Astrocyte (in vitro differentiated cells and primary cell): ENCODE measurements at regions not wholly inside any gene's neighbourhood (a gene's known extent, or its start where the extent isn't known, plus 50 kb on each side); places are given as distances from the start of the nearest gene placed in this dataset.
"Not testable (repeated sequence)": the region's sequence is repeated elsewhere in the genome, so short reads cannot be mapped to it uniquely, and the experiment has no call there.

Source experiments
- DNase-seq: peaks from one replicate; pipeline ENCODE4 v3.0.0-alpha.2; 2010; ENCODE audit warnings: low read depth
- FAIRE-seq: peaks from 2 replicates; lab custom pipeline; 2011; peaks lifted over from hg19 to GRCh38; lab: Jason Lieb, UNC
- H2AFZ ChIP-seq: 2 replicates; pipeline ENCODE4 v1.6.0; 2012; ENCODE audit warnings: low read depth, low read length, inconsistent platforms
- H3K27ac ChIP-seq: 2 replicates; pipeline ENCODE4 v1.5.1; 2011; ENCODE audit warnings: low read depth, low read length, inconsistent platforms
- H3K27me3 ChIP-seq: 2 replicates; pipeline ENCODE4 v1.6.0; 2011; ENCODE audit warnings: low read length, inconsistent platforms; ENCODE audit not compliant: insufficient read depth
- H3K36me3 ChIP-seq: 2 replicates; pipeline ENCODE4 v1.5.1; 2011; ENCODE audit warnings: low read length, inconsistent platforms; ENCODE audit not compliant: insufficient read depth
- H3K4me1 ChIP-seq: 2 replicates; pipeline ENCODE4 v1.5.1; 2011; ENCODE audit warnings: low read length, inconsistent platforms; ENCODE audit not compliant: insufficient read depth
- H3K4me2 ChIP-seq: 2 replicates; pipeline ENCODE4 v1.6.0; 2012; ENCODE audit warnings: low read length, inconsistent platforms
- H3K4me3 ChIP-seq: 2 replicates; pipeline ENCODE4 v1.5.1; 2011; ENCODE audit warnings: low read depth, mild to moderate bottlenecking, low read length, inconsistent platforms; ENCODE audit not compliant: insufficient read depth
- H3K79me2 ChIP-seq: 2 replicates; pipeline ENCODE4 v1.6.0; 2012; ENCODE audit warnings: mild to moderate bottlenecking, low read length, inconsistent platforms; ENCODE audit not compliant: insufficient read depth
- H3K9ac ChIP-seq: 2 replicates; pipeline ENCODE4 v1.6.0; 2012; ENCODE audit warnings: mild to moderate bottlenecking, low read length, inconsistent platforms
- H3K9me3 ChIP-seq: 2 replicates; pipeline ENCODE4 v1.5.1; 2012; ENCODE audit warnings: low read depth, mild to moderate bottlenecking, low read length, inconsistent platforms; ENCODE audit not compliant: insufficient read depth
- H4K20me1 ChIP-seq: 2 replicates; pipeline ENCODE4 v1.6.0; 2012; ENCODE audit warnings: low read length, inconsistent platforms; ENCODE audit not compliant: insufficient read depth
- H3K27ac Mint-ChIP-seq: one replicate; pipeline ENCODE4 v1.8.0; 2021; ENCODE audit warnings: mild to moderate bottlenecking, mixed read lengths; ENCODE audit not compliant: unreplicated experiment
- H3K27me3 Mint-ChIP-seq: one replicate; pipeline ENCODE4 v1.8.0; 2021; ENCODE audit warnings: low read depth, mixed read lengths; ENCODE audit not compliant: unreplicated experiment
- H3K36me3 Mint-ChIP-seq: one replicate; pipeline ENCODE4 v1.8.0; 2021; ENCODE audit warnings: low read depth, mixed read lengths; ENCODE audit not compliant: unreplicated experiment
- H3K4me1 Mint-ChIP-seq: one replicate; pipeline ENCODE4 v1.8.0; 2021; ENCODE audit warnings: low read depth, mixed read lengths; ENCODE audit not compliant: unreplicated experiment
- H3K4me3 Mint-ChIP-seq: one replicate; pipeline ENCODE4 v1.8.0; 2021; ENCODE audit warnings: mild to moderate bottlenecking, moderate library complexity, mixed read lengths; ENCODE audit not compliant: unreplicated experiment
- H3K9me3 Mint-ChIP-seq: one replicate; pipeline ENCODE4 v1.8.0; 2021; ENCODE audit warnings: mild to moderate bottlenecking, mixed read lengths; ENCODE audit not compliant: unreplicated experiment
- EZH2 ChIP-seq: IDR thresholded peaks from 2 replicates; pipeline ENCODE4 v1.6.1; 2012; ENCODE audit warnings: mild to moderate bottlenecking, low read length, inconsistent platforms; ENCODE audit not compliant: insufficient read depth
- TF ChIP-seq, protein P1 (sequence below): IDR thresholded peaks from 2 replicates; pipeline ENCODE4 v1.5.1; 2011; ENCODE audit warnings: low read depth, mild to moderate bottlenecking, inconsistent platforms, low read length, moderate library complexity; ENCODE audit not compliant: insufficient read depth

DNA sequence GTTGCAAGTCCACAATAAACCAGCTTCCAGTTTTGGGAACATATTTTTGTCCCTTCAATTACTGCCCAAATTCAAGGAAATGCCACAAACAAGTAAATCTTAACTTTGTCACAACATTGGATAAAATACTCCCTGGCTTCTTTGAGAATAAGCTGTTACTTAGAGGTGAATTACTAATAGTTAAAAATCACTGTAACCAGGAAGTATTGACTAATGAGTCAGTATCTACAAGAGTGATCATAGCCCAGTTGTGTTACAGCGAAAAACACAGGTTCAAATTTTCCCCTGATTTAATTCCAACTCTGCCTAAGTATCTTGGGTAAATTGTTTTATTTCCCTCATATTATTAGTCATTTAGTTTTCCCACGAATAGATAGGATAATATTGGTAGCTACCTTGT is 291.2 kb upstream of the PPARGC1A start:
- TF ChIP-seq, protein P1, sequence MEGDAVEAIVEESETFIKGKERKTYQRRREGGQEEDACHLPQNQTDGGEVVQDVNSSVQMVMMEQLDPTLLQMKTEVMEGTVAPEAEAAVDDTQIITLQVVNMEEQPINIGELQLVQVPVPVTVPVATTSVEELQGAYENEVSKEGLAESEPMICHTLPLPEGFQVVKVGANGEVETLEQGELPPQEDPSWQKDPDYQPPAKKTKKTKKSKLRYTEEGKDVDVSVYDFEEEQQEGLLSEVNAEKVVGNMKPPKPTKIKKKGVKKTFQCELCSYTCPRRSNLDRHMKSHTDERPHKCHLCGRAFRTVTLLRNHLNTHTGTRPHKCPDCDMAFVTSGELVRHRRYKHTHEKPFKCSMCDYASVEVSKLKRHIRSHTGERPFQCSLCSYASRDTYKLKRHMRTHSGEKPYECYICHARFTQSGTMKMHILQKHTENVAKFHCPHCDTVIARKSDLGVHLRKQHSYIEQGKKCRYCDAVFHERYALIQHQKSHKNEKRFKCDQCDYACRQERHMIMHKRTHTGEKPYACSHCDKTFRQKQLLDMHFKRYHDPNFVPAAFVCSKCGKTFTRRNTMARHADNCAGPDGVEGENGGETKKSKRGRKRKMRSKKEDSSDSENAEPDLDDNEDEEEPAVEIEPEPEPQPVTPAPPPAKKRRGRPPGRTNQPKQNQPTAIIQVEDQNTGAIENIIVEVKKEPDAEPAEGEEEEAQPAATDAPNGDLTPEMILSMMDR: no peak
- TF ChIP-seq EZH2: no peak
- H4K20me1 ChIP-seq: no peaks in the 10 kb centered on the region
- peaks cover 4% of the 10 kb centered on the region for H3K4me1 Mint-ChIP-seq
- H2AFZ ChIP-seq: no peak overlapping the region
- no peak overlapping the region for H3K27ac ChIP-seq
- H3K4me3 Mint-ChIP-seq: no peak overlapping the region
- H3K9ac ChIP-seq: no peak overlapping the region
- no peaks in the 10 kb centered on the region for H3K36me3 ChIP-seq
- H3K27me3 Mint-ChIP-seq: peaks cover 2% of the 10 kb centered on the region
- no peaks in the 10 kb centered on the region for H3K36me3 Mint-ChIP-seq
- no peak overlapping the region for H3K27ac Mint-ChIP-seq
- H3K4me1 ChIP-seq: no peaks in the 10 kb centered on the region
- H3K4me2 ChIP-seq: no peak overlapping the region
- DNase-seq (no peak), FAIRE-seq (no peak)
- no peaks in the 10 kb centered on the region for H3K27me3 ChIP-seq
- no peaks in the 10 kb centered on the region for H3K9me3 Mint-ChIP-seq
- no peaks in the 10 kb centered on the region for H3K9me3 ChIP-seq
- H3K4me3 ChIP-seq: no peak overlapping the region
- no peaks in the 10 kb centered on the region for H3K79me2 ChIP-seq

DNA sequence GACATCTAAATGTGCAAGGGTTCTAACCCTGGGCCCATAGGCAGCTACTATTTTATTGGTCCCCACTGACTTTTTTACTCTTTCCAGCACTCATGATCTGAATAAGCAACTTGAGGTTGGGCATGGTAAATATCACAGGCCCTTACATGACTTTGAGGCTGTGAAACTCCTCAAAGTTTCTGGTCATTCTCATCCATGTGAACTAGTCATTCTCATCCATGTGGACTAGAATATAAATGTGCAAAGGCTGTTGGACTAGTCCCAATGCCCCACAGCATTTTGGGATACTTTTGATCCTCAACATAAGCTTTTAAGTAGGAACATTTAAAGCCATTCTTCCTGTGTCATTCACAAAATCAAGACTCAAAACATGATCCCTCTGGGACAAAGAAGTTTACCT is 290.7 kb upstream of the PPARGC1A start:
- Histone ChIP-seq H3K79me2 (no peaks in the 10 kb centered on the region), H3K9ac (no peak overlapping the region), H3K4me3 (no peak overlapping the region), H3K4me2 (no peak overlapping the region), H4K20me1 (no peaks in the 10 kb centered on the region), H3K27me3 (no peaks in the 10 kb centered on the region), H3K4me1 (no peaks in the 10 kb centered on the region), H3K9me3 (no peaks in the 10 kb centered on the region), H3K36me3 (no peaks in the 10 kb centered on the region), H3K27ac (no peak overlapping the region), H2AFZ (no peak overlapping the region)
- H3K9me3 Mint-ChIP-seq: no peaks in the 10 kb centered on the region
- H3K4me1 Mint-ChIP-seq: peaks cover 4% of the 10 kb centered on the region
- H3K27ac Mint-ChIP-seq: no peak overlapping the region
- H3K36me3 Mint-ChIP-seq: no peaks in the 10 kb centered on the region
- no peak for FAIRE-seq
- TF ChIP-seq EZH2: no peak
- TF ChIP-seq, protein P1: no peak
- DNase-seq: no peak
- peaks cover 2% of the 10 kb centered on the region for H3K27me3 Mint-ChIP-seq
- H3K4me3 Mint-ChIP-seq: no peak overlapping the region

DNA sequence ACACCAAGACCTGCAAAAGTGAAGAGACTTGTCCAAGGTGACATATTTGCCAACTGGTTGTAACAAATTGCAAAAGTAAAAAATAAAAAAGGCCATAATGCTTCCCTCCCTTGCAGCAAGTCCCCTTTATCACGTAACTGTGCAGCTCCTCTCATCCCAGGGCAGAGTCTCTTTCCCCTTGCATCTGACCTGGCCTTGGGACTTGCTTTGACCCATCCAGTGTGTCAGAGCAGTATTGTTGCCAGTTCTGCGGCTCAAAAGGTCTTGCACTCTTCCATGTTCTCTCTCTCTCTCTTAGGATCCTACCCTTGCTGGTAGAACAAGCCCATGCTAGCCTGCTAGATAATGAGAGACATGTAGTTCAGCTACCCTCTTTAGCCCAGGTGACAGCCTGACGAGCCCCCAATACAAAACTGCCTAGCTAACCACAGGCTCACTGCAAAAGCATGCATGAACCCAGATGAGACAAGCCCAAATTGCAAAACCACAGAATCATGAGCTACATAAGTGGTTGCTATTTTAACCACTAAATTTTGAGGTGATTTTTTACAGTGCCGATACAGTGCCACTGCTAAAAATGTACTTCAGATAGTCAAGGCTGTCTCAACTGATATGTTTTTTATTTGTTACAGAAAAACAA is 289.5 kb upstream of the PPARGC1A start:
- Histone ChIP-seq H2AFZ (no peak overlapping the region), H3K9ac (no peak overlapping the region), H3K36me3 (no peaks in the 10 kb centered on the region), H3K27me3 (no peaks in the 10 kb centered on the region), H3K79me2 (no peaks in the 10 kb centered on the region), H3K27ac (no peak overlapping the region), H3K4me2 (no peak overlapping the region), H3K9me3 (no peaks in the 10 kb centered on the region), H3K4me1 (no peaks in the 10 kb centered on the region), H4K20me1 (no peaks in the 10 kb centered on the region), H3K4me3 (no peak overlapping the region)
- Mint-ChIP-seq H3K4me1 (peaks cover 8% of the 10 kb centered on the region), H3K36me3 (no peaks in the 10 kb centered on the region), H3K27me3 (peaks cover 2% of the 10 kb centered on the region), H3K9me3 (no peaks in the 10 kb centered on the region), H3K27ac (peak overlapping the region; percentile 6), H3K4me3 (no peak overlapping the region)
- DNase-seq (peak; percentile 49), FAIRE-seq (no peak)
- TF ChIP-seq EZH2: no peak
- TF ChIP-seq, protein P1: no peak

DNA sequence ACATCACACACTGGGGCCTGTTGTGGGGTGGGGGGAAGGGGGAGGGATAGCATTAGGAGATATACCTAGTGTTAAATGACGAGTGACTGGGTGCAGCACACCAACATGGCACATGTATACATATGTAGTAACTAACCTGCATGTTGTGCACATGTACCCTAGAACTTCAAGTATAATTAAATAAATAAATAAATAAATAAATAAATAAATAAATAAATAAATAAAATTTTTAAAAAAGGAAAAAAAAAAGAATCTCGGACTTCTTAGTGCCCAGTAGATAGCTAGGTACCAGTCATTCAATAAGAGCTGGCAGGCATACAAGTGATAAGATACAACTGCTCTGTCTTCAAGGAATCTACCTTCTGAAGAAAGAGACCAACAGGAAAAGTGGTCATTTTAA is 287.6 kb upstream of the PPARGC1A start:
- not testable (repeated sequence) for H3K4me3 Mint-ChIP-seq, H3K27me3 ChIP-seq, H3K4me1 ChIP-seq, H3K9me3 ChIP-seq, H3K9ac ChIP-seq, H3K4me2 ChIP-seq, H3K79me2 ChIP-seq, H2AFZ ChIP-seq, DNase-seq, H3K36me3 Mint-ChIP-seq, H4K20me1 ChIP-seq, H3K4me3 ChIP-seq, FAIRE-seq, H3K27ac Mint-ChIP-seq, H3K9me3 Mint-ChIP-seq, H3K4me1 Mint-ChIP-seq, H3K36me3 ChIP-seq, H3K27ac ChIP-seq, H3K27me3 Mint-ChIP-seq
